GM12892 (cell line): ENCODE measurements at regions not wholly inside any gene's neighbourhood (a gene's known extent, or its start where the extent isn't known, plus 50 kb on each side); places are given as distances from the start of the nearest gene placed in this dataset.
"Not testable (repeated sequence)": the region's sequence is repeated elsewhere in the genome, so short reads cannot be mapped to it uniquely, and the experiment has no call there.

ENCODE experiments used
- DNase-seq: peaks from one replicate; pipeline ENCODE4 v3.0.0; 2011; ENCODE audit not compliant: insufficient read length
- FAIRE-seq: peaks from 2 replicates; lab custom pipeline; 2011; peaks lifted over from hg19 to GRCh38; lab: Jason Lieb, UNC
- POLR2A ChIP-seq: IDR thresholded peaks from 2 replicates; pipeline ENCODE4 v1.6.1; 2011; ENCODE audit warnings: low read depth, low read length, control low read depth
- POLR2AphosphoS5 ChIP-seq: IDR thresholded peaks from 2 replicates; pipeline ENCODE4 v1.6.1; 2011; ENCODE audit warnings: low read depth, low read length, control low read depth
- TAF1 ChIP-seq: IDR thresholded peaks from 2 replicates; pipeline ENCODE4 v1.6.1; 2011; ENCODE audit warnings: low read depth, mild to moderate bottlenecking, control low read depth, low read length, borderline replicate concordance

DNA sequence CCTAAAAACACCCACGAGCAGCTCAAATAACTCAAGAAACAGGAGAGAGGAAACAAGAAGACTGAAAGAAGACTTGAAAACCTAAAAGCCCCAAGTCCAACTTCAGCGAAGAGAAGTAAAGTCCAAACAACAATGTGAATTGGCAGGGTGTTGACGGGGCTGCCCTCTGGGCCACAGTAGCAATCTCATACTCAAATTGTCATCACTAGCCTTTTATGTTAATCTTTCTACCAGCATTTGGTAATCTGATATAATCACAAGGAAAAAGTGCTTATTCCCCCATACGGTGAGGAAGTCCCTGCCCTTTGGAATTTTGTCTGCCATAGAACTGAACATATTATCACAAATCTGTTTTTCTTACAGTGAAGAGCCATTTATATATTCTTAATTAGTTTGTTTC, 51.5 kb upstream of the IFNE start:
- TF ChIP-seq POLR2A: no peak
- TF ChIP-seq TAF1: no peak
- TF ChIP-seq POLR2AphosphoS5: no peak
- FAIRE-seq: no peak
- no peak for DNase-seq

DNA sequence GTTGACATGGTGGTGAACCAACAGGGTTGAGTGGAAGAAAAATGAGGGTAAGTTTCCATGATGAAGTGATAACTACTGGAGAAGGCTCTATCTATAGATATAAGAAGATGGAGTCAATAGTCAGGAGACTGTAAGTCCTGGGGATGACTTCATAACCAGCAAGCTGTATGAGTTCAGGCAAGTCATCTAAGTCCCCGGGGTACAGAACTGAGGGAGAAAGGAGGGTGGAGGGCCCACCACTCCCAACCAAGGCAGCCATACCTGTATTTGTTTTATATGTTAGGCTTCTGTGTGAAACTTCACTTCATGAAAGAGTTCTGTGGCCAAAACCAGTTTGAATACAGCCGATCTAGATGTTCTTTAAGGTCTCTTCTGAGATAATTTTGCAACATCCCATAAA, 53.3 kb upstream of the IFNE start:
- DNase-seq (no peak), FAIRE-seq (no peak)
- no peak for TF ChIP-seq TAF1
- no peak for TF ChIP-seq POLR2AphosphoS5
- no peak for TF ChIP-seq POLR2A

DNA sequence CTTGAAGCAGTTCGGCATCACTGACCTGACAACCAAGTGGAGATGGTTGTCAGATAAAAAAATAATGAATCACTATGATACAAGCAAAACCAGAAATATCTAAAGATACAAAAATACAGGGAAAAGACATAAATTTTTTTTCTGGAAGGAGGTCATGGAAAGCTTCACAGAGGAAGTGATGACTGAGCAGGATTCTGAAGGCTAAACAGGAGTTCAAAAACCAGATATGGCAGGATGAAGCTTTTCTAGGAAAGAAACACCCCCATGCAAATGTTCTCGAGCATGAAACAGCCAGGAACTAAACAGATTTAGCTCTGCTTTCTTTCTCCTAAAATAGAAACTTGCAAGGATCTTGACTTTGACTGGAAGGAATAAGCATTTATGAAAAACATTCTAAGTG, 60.7 kb upstream of the IFNE start:
- DNase-seq (no peak), FAIRE-seq (no peak)
- TF ChIP-seq POLR2AphosphoS5 (no peak), TAF1 (no peak)

DNA sequence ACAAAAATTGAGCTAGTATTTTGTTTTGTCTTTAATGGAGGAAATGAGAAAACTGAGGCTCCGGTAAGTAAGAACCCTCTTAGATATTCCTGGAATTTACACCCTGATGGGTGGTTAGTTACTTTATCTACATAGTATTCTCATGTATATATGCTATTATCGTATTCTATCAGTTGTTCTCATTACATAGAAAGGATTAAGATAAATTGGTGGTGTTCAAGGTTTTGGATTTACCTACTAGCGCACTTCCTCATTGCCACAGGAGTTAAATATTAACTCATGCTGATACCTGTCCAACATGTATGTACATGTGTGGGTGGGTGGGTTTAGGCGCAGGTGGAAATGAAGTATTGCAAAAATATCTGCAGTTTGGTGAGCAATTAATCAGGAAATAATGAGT, 61.1 kb upstream of the IFNE start:
- TF ChIP-seq POLR2A (no peak), POLR2AphosphoS5 (no peak), TAF1 (no peak)
- DNase-seq (no peak), FAIRE-seq (no peak)

DNA sequence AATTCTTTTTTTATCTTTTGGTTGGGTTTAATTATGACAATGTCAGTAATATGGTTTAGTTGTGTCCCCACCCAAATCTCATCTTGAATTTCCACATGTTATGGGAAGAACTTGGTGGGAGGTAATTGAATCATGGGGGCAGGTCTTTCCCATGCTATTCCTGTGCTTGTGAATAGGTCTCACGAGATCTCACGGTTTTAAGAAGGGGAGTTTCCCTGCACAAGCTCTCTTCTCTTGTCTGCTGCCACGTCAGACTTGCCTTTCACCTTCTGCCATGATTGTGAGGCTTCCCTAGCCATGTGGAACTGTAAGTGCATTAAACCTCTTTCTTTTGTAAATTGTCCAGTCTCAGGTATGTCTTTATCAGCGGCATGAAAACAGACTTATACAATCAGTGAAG, 61.7 kb upstream of the IFNE start:
- not testable (repeated sequence) for DNase-seq, FAIRE-seq

DNA sequence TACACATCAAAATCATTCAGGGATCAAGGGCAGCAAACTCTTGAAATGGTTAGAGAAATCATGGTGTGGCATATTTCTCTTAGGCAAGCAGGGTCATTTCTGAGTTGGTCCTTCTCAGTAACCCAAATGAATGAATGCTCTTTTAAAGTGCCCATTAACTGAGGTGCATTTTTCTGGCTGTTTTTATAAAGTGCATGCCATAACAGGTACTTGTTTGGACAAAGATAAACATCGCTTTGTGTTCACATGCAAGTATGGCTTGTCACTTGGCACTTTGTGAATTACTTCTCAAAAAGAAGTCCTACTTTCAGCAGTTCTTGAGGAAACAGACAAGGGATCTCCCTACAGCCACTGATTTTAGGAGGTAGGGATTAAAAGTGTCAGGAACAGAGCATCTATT, 64.8 kb upstream of the IFNE start:
- FAIRE-seq: no peak
- TF ChIP-seq POLR2AphosphoS5 (no peak), TAF1 (no peak), POLR2A (no peak)
- DNase-seq: no peak

DNA sequence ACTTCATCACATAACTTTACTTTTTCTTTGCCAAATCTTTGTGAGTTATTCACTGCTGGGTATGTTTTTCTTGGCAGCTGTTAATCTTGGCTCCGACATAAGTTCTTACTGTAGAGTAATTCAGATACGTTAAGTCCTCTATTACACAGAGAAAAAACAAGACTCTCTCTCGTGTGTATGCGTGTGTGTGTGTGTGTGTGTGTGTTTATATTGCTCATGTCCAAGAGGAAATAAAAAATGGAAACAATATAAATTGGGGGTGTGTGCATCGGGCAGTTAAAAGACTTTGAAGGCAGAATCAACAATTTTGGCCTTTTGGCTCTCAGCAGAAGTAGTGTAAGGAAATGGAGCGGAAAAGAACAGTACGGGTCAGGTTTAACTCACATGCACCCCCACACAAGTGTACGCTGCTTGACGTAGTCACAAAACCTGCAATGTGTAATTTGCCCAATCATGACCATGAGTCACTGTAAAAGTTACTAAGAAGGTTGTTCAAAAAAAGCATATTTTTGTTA, 67.2 kb upstream of the IFNE start:
- DNase-seq (no peak), FAIRE-seq (no peak)
- TF ChIP-seq POLR2A (no peak), TAF1 (no peak), POLR2AphosphoS5 (no peak)

DNA sequence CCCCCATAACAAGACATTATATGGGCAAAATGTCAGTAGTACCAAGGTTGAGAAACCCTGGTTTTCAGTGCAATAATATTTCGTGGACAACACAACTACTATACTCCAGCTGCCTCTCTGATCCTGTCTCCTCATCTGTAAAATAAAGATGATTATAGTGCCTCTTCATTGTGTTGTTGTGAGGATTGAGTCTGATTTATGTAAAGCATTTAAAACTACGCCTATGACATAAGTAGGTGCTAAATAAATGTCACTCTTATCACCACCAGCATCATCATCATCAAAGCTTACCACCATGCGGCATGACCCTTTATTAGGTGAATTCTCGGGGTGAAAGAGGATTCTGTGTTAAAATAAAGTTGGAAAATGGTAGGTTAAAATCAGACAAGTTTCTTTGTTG, 67.8 kb upstream of the IFNE start:
- TF ChIP-seq POLR2A (no peak), TAF1 (no peak), POLR2AphosphoS5 (no peak)
- no peak for DNase-seq
- FAIRE-seq: no peak

DNA sequence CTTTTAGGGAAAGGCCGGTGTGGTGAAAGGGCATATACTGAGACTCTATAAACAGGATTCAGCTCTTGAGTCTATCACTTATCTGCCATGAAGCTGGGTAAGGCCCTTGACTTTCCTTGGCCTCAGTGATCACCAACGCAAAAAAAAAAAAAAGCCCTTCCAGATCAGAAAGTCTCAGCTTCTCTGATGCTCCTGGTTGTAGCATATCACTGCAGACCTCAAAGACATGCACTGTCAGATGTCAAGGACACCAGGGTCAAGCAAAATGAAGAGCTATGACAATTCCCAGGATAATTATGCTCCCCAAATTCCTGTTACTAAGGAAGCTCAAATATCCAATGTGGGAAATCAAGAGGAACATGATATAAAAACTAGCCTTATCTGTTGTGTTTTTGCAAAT, 68.3 kb upstream of the IFNE start:
- FAIRE-seq (no peak), DNase-seq (no peak)
- TF ChIP-seq TAF1 (no peak), POLR2AphosphoS5 (no peak), POLR2A (no peak)

DNA sequence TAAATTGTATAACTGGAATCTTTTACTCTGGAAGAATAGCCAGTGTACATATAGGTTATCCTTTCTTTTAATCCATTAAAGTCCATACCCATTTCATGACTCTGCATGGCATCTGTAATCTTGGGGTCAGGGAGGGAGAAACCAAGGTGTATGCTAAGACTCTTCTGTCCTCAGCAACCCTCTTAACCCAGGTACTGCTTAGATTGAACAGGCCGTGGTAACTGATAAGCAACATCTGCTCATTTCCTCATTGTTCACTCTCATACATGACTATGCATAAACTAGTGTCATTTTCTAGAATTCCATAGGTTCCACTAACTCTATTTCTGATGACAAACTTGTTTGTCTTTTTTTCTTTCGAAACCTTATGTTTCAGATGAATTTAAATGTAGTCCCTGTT, 69.3 kb upstream of the IFNE start:
- FAIRE-seq: no peak
- DNase-seq: no peak

DNA sequence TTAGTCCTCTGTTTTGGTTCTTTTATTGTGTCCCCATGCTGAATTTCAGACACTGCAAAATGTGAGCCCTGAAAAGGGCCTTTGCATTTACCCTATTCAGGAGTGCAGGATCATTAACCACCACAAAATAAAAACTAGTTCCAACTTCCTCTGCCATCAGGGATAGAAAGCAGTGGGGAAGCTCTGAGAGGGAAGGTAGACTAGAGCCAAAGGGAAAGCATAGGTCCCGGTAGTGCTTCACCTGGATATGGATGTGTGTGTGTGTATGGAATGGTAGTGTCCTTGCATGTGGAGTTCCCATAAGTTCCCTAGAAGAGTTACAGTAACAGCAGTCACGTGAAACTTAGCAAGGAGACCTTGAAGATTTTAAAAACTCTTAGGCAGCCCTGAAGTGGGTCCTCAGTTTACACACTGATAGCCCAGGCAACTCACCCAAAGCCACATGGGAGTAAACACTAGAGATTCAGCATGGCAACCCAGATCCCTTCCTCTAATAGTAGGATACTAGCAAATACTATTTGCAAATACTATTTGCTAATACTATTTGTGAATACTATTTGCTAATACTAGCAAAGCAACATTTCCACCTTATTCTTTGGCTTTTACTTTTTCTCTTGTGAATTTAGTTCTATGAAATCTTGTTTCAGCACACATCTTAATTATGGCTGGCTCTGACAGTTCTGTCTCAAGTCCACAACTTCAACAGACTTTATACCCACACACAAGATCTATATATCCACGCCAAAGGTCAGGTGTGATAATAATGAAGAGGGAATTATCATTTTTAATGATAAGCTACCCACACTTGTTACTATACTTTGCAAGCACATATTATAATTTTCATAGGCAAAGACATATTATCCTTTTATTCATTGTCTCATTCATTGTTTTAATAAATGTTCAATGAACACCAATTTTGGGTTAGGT, 70.4 kb upstream of the IFNE start:
- FAIRE-seq (no peak), DNase-seq (no peak)
- no peak for TF ChIP-seq POLR2AphosphoS5
- TF ChIP-seq POLR2A: no peak
- TF ChIP-seq TAF1: no peak

More for the DNA sequence above, 69.3 kb upstream of the IFNE start:
- TF ChIP-seq POLR2A (no peak), POLR2AphosphoS5 (no peak), TAF1 (no peak)

DNA sequence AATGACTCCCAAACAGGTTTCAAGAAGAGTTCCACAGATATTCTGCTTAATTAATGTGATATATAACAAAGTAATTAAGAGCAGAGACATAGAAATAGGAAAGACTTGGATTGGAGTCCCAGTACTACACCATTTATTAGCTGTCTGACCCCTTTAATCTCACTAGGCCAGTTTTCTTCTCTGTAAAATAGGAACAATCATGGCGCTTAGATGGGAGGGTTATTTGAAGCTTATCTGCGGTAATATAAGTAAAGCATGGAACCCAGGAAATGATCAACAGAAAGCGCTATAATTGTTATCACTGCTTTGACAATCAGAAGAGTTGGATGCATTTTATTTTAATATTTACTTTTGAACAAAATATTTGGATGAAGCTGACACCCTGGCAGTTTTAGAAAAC, 71.3 kb upstream of the IFNE start:
- DNase-seq (no peak), FAIRE-seq (no peak)
- no peak for TF ChIP-seq POLR2A
- no peak for TF ChIP-seq TAF1
- TF ChIP-seq POLR2AphosphoS5: no peak

DNA sequence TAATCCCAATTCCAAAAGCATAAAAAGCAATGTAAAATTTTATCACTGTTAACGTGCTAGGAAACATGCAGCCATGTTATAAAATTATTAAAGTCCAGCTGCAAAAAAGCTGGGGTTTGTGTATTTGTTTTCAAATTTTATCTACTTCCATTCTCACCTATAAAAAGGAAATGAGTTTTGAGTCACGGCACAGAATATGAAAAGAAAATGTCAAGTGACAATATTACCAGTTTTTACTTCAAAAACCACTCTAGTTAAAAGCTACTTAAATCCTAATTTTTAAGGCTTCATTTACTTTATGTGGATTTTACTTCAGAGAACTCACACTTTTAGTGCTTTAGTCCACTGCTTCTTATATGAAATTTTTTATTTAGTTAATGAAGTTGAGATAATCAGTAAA, 72.7 kb upstream of the IFNE start:
- DNase-seq (no peak), FAIRE-seq (no peak)
- no peak for TF ChIP-seq POLR2AphosphoS5
- no peak for TF ChIP-seq POLR2A
- no peak for TF ChIP-seq TAF1

DNA sequence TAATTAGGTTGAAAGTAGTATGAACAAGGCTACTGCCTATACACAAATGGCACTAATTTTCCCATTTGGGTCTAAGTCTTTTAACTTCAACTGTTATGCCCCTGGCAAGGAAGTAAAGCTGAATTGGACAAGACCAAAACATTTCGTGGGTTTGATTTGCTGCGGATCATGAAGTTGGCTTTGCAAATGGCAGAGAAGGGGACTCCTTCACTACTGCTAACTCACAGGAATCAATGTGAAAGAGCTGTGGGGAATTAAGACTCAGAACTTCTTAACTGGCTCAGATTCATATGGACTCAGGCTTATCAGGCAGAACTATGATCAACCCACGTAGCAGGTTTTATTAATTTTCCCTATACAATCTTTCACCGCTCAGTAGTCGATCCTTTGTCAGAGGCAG, 73.8 kb upstream of the IFNE start:
- DNase-seq: no peak
- no peak for FAIRE-seq
- no peak for TF ChIP-seq POLR2AphosphoS5
- TF ChIP-seq POLR2A: no peak
- TF ChIP-seq TAF1: no peak
